Body of pancreas (tissue), 4 donors: ENCODE measurements at regions not wholly inside any gene's neighbourhood (a gene's known extent, or its start where the extent isn't known, plus 50 kb on each side); places are given as distances from the start of the nearest gene placed in this dataset.

Experiments used
- CTCF ChIP-seq, 7 experiments: fragments of 450-650 bp in 4 of 7; fragments of 200-600 bp in 3 of 7; sonication (generic) in 3 of 7; IDR thresholded peaks; one replicate each; pipeline ENCODE4 v1.5.1; 2016 to 2019; ENCODE audit warnings: antibody characterized with exemption in 7 of 7
- POLR2A ChIP-seq, 3 donors: fragments of 450-650 bp; IDR thresholded peaks; one replicate each; pipeline ENCODE4 v1.6.1; 2016; ENCODE audit warnings: antibody characterized with exemption in 3 of 3, mild to moderate bottlenecking in 2 of 3

GRCh38 chr3:38989917-38990510, 61.7 kb downstream of the SCN11A start:
- TF ChIP-seq CTCF (IDR thresholded peaks at IDR 0.05) = no peak
- TF ChIP-seq POLR2A (IDR thresholded peaks at IDR 0.05) = no peak
